ENCODE measurements at regions not wholly inside any gene's neighbourhood (a gene's known extent, or its start where the extent isn't known, plus 50 kb on each side); places are given as distances from the start of the nearest gene placed in this dataset.

- Histone ChIP-seq H3K36me3 (ENCODE audit: control insufficient read depth, insufficient read depth, low read length) (no peaks in the 10 kb centered on the region), H3K4me1 (ENCODE audit: control insufficient read depth, insufficient read depth, low read length) (no peaks in the 10 kb centered on the region), H3K27ac (ENCODE audit: low read length) (no peak overlapping the region), H3K9me3 (ENCODE audit: control insufficient read depth, insufficient read depth, low read depth, low read length) (no peaks in the 10 kb centered on the region), H3K27me3 (ENCODE audit: control insufficient read depth, insufficient read depth, low read length) (no peaks in the 10 kb centered on the region), H3K4me3 (ENCODE audit: low read depth in 2 of 2, low read length in 2 of 2) (no peak overlapping the region)
- ChIA-PET CTCF (no interaction called here), POLR2A (no interaction called here)
- no TSS peak for BruUV-seq (replicated peaks)
- DNase-seq (ENCODE audit: low read depth, low spot score) (no peak), ATAC-seq (no peak)
- intact Hi-C loops (cut with micrococcal nuclease; ENCODE audit: unreplicated experiment) (no loop called here), in situ Hi-C loops (cut with HindIII; ENCODE audit: low pct_unique_long_range_greater_than_20kb, low sequenced_read_pairs) (no loop called here)
- TF ChIP-seq REST (IDR thresholded peaks at IDR 0.05; ENCODE audit: insufficient read depth in 1 of 2, low read depth in 2 of 2, low read length in 1 of 2) = no peak
- no peak for TF ChIP-seq SIN3A (IDR thresholded peaks at IDR 0.05; ENCODE audit: borderline replicate concordance, insufficient read depth, low read depth, low read length)
- TF ChIP-seq TCF7L2 (IDR thresholded peaks at IDR 0.05; ENCODE audit: low read depth, low read length) = no peak
- no peak for TF ChIP-seq CTCF (IDR thresholded peaks at IDR 0.05)
- no peak for TF ChIP-seq POLR2AphosphoS5 (IDR thresholded peaks at IDR 0.05; ENCODE audit: low read depth, low read length)
These were observed 278.8 kb upstream of the NDST3 start for GRCh38 chr4:117755438-117755837.

GRCh38 chr4:117768610-117769009 lies 265.7 kb upstream of the NDST3 start:
- POLR2A ChIA-PET = no interaction called here

More at GRCh38 chr4:117768610-117769009, 265.7 kb upstream of the NDST3 start:
- H3K27ac ChIP-seq (ENCODE audit: low read length) = no peak overlapping the region
- H3K4me1 ChIP-seq (ENCODE audit: control insufficient read depth, insufficient read depth, low read length) = no peaks in the 10 kb centered on the region
- H3K36me3 ChIP-seq (ENCODE audit: control insufficient read depth, insufficient read depth, low read length) = no peaks in the 10 kb centered on the region
- ATAC-seq = no peak
- BruUV-seq (replicated peaks) = no TSS peak
- no peak for DNase-seq (ENCODE audit: low read depth, low spot score)
- no peaks in the 10 kb centered on the region for H3K9me3 ChIP-seq (ENCODE audit: control insufficient read depth, insufficient read depth, low read depth, low read length)
- intact Hi-C loops (cut with micrococcal nuclease; ENCODE audit: unreplicated experiment) (no loop called here), in situ Hi-C loops (cut with HindIII; ENCODE audit: low pct_unique_long_range_greater_than_20kb, low sequenced_read_pairs) (no loop called here)
- no peaks in the 10 kb centered on the region for H3K27me3 ChIP-seq (ENCODE audit: control insufficient read depth, insufficient read depth, low read length)
- no peak overlapping the region for H3K4me3 ChIP-seq (ENCODE audit: low read depth in 2 of 2, low read length in 2 of 2)
- CTCF ChIA-PET = no interaction called here
- TF ChIP-seq POLR2AphosphoS5 (IDR thresholded peaks at IDR 0.05; ENCODE audit: low read depth, low read length) (no peak), CTCF (IDR thresholded peaks at IDR 0.05) (no peak), SIN3A (IDR thresholded peaks at IDR 0.05; ENCODE audit: borderline replicate concordance, insufficient read depth, low read depth, low read length) (no peak)
